Loucy (cell line): ENCODE measurements at regions not wholly inside any gene's neighbourhood (a gene's known extent, or its start where the extent isn't known, plus 50 kb on each side); places are given as distances from the start of the nearest gene placed in this dataset.

ENCODE experiments used
- H2AFZ ChIP-seq: fragments of 200-600 bp; sonication (generic); 2 replicates; pipeline ENCODE4 v1.6.0; 2016; ENCODE audit warnings: antibody characterized with exemption, mild to moderate bottlenecking, low read length, moderate library complexity
- H3F3A ChIP-seq: fragments of 200-600 bp; 2 replicates; pipeline ENCODE4 v1.6.0; 2016; ENCODE audit warnings: antibody characterized with exemption, low read depth, mild to moderate bottlenecking
- H3K27me3 ChIP-seq: fragments of 200-600 bp; sonication (generic); 2 replicates; pipeline ENCODE4 v1.6.1; 2014; ENCODE audit warnings: low read length, mild to moderate bottlenecking; ENCODE audit not compliant: insufficient read depth, poor library complexity, severe bottlenecking
- H3K36me3 ChIP-seq: fragments of 200-600 bp; sonication (generic); 2 replicates; pipeline ENCODE4 v1.6.1; 2016; ENCODE audit warnings: low read length; ENCODE audit not compliant: insufficient read depth
- H3K4me1 ChIP-seq: fragments of 200-600 bp; sonication (generic); 2 replicates; pipeline ENCODE4 v1.5.1; 2014; ENCODE audit warnings: low read length, mild to moderate bottlenecking; ENCODE audit not compliant: insufficient read depth, poor library complexity, severe bottlenecking
- H3K4me2 ChIP-seq: fragments of 200-600 bp; sonication (generic); 2 replicates; pipeline ENCODE4 v1.6.0; 2014; ENCODE audit warnings: antibody characterized with exemption, low read length, low read depth, mild to moderate bottlenecking; ENCODE audit not compliant: poor library complexity, severe bottlenecking
- H3K4me3 ChIP-seq: fragments of 200-600 bp; sonication (generic); 2 replicates; pipeline ENCODE4 v1.5.1; 2014; ENCODE audit warnings: low read length, mild to moderate bottlenecking, mixed read lengths; ENCODE audit not compliant: poor library complexity, severe bottlenecking
- H3K79me2 ChIP-seq: fragments of 200-600 bp; sonication (generic); 2 replicates; pipeline ENCODE4 v1.6.1; 2014; ENCODE audit warnings: low read length; ENCODE audit not compliant: insufficient read depth
- H3K9ac ChIP-seq: fragments of 200-600 bp; sonication (generic); 2 replicates; pipeline ENCODE4 v1.6.0; 2014; ENCODE audit warnings: mild to moderate bottlenecking, low read depth, low read length, moderate library complexity; ENCODE audit not compliant: poor library complexity, severe bottlenecking
- H3K9me2 ChIP-seq: fragments of 200-600 bp; sonication (generic); replicated peaks from 2 replicates; pipeline ENCODE4 v1.6.1; 2016; ENCODE audit warnings: low read depth, low read length, mixed read lengths
- H3K9me3 ChIP-seq: fragments of 200-600 bp; sonication (generic); 2 replicates; pipeline ENCODE4 v1.6.1; 2014; ENCODE audit warnings: mild to moderate bottlenecking, antibody characterized with exemption, low read length, low read depth; ENCODE audit not compliant: insufficient read depth
- H4K20me1 ChIP-seq: fragments of 200-600 bp; sonication (generic); 2 replicates; pipeline ENCODE4 v1.6.0; 2014; ENCODE audit warnings: antibody characterized with exemption, low read length, mild to moderate bottlenecking; ENCODE audit not compliant: insufficient read depth, poor library complexity, severe bottlenecking
- CTCF ChIP-seq: fragments of 200-600 bp; sonication (generic); conservative IDR thresholded peaks from 2 replicates; pipeline ENCODE4 v1.5.1; 2014; ENCODE audit warnings: mild to moderate bottlenecking, antibody characterized with exemption, low read length
- EZH2phosphoT487 ChIP-seq: fragments of 200-600 bp; IDR thresholded peaks from 2 replicates; pipeline ENCODE4 v1.6.1; 2018; ENCODE audit warnings: antibody characterized with exemption, mild to moderate bottlenecking, moderate library complexity, borderline replicate concordance

DNA sequence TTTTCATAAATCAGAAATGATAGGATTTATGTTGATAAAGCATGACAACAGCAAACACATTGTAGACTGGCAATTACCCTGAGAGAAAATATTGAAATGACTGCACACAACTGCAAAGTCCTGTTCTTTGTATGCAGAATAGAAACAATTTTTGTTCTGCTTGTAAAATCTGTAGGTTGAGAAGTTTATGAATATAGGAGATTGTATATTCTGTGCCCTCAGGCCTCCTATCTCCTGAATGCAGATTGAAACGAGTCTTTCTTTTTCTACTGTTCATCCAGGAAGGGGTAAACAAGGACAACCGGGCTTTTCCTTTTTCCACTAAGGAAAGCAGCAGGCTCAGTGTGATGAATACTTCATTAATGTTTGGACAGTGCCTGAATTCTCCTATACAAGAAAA, 95.0 kb upstream of the HAPLN1 start:
- Histone ChIP-seq H3K4me2 (no peak overlapping the region), H4K20me1 (no peaks in the 10 kb centered on the region), H3K36me3 (no peaks in the 10 kb centered on the region), H3F3A (no peaks in the 10 kb centered on the region), H3K4me3 (no peak overlapping the region), H3K79me2 (no peaks in the 10 kb centered on the region), H3K27me3 (no peaks in the 10 kb centered on the region), H2AFZ (no peak overlapping the region), H3K4me1 (no peaks in the 10 kb centered on the region), H3K9ac (no peak overlapping the region), H3K9me2 (no peaks in the 10 kb centered on the region), H3K9me3 (no peaks in the 10 kb centered on the region)
- no peak for TF ChIP-seq CTCF

GRCh38 chr5:83810511-83810910, 89.9 kb upstream of the HAPLN1 start:
- no peaks in the 10 kb centered on the region for H3K27me3 ChIP-seq
- TF ChIP-seq CTCF (no peak), EZH2phosphoT487 (no peak)
- H2AFZ ChIP-seq, result no peak overlapping the region
- H3F3A ChIP-seq, result no peaks in the 10 kb centered on the region
- H3K9me2 ChIP-seq, result no peaks in the 10 kb centered on the region
- H3K4me1 ChIP-seq, result no peaks in the 10 kb centered on the region
- H3K79me2 ChIP-seq, result no peaks in the 10 kb centered on the region
- no peaks in the 10 kb centered on the region for H3K36me3 ChIP-seq
- H3K4me2 ChIP-seq, result no peak overlapping the region
- no peak overlapping the region for H3K9ac ChIP-seq
- no peak overlapping the region for H3K4me3 ChIP-seq
- no peaks in the 10 kb centered on the region for H3K9me3 ChIP-seq
- no peaks in the 10 kb centered on the region for H4K20me1 ChIP-seq

- no peak overlapping the region for H3K4me3 ChIP-seq
- no peaks in the 10 kb centered on the region for H3K27me3 ChIP-seq
- no peak overlapping the region for H2AFZ ChIP-seq
- H3K4me2 ChIP-seq, result no peak overlapping the region
- TF ChIP-seq CTCF (no peak), EZH2phosphoT487 (no peak)
- H3K9me3 ChIP-seq, result no peaks in the 10 kb centered on the region
- no peak overlapping the region for H3K9ac ChIP-seq
- H3K36me3 ChIP-seq, result no peaks in the 10 kb centered on the region
- H3F3A ChIP-seq, result no peaks in the 10 kb centered on the region
- no peaks in the 10 kb centered on the region for H3K79me2 ChIP-seq
- H4K20me1 ChIP-seq, result no peaks in the 10 kb centered on the region
- no peaks in the 10 kb centered on the region for H3K9me2 ChIP-seq
- no peaks in the 10 kb centered on the region for H3K4me1 ChIP-seq
These were observed 82.0 kb upstream of the HAPLN1 start for GRCh38 chr5:83802686-83803085.
